HEK293 (cell line): ENCODE measurements at regions not wholly inside any gene's neighbourhood (a gene's known extent, or its start where the extent isn't known, plus 50 kb on each side); places are given as distances from the start of the nearest gene placed in this dataset.

Experiments
- BCL11A ChIP-seq: fragments of 450-650 bp; formaldehyde crosslinking; IDR thresholded peaks from 2 replicates; pipeline ENCODE4 v1.5.1; 2016; ENCODE audit warnings: low read depth, missing biosample characterization, missing genetic modification characterization
- CTCF ChIP-seq: fragments of 450-650 bp; formaldehyde crosslinking; IDR thresholded peaks from 2 replicates; pipeline ENCODE4 v1.5.1; 2016; ENCODE audit warnings: missing biosample characterization, missing genetic modification characterization
- IKZF3 ChIP-seq: fragments of 450-650 bp; IDR thresholded peaks from 2 replicates; pipeline ENCODE4 v1.5.0; 2018; ENCODE audit warnings: missing biosample characterization, mild to moderate bottlenecking, missing genetic modification characterization, moderate library complexity
- SP3 ChIP-seq: fragments of 450-650 bp; formaldehyde crosslinking; IDR thresholded peaks from 2 replicates; pipeline ENCODE4 v1.5.1; 2016; ENCODE audit warnings: missing biosample characterization, missing genetic modification characterization
- WT1 ChIP-seq: fragments of 450-650 bp; formaldehyde crosslinking; IDR thresholded peaks from 2 replicates; pipeline ENCODE4 v1.5.1; 2016; ENCODE audit warnings: missing biosample characterization, missing genetic modification characterization
- ZBTB17 ChIP-seq: fragments of 450-650 bp; formaldehyde crosslinking; IDR thresholded peaks from 2 replicates; pipeline ENCODE4 v1.5.1; 2016; ENCODE audit warnings: missing biosample characterization, missing genetic modification characterization
- ZBTB48 ChIP-seq: fragments of 450-650 bp; formaldehyde crosslinking; IDR thresholded peaks from 2 replicates; pipeline ENCODE4 v1.5.1; 2016; ENCODE audit warnings: missing biosample characterization, missing genetic modification characterization
- ZBTB7A ChIP-seq: fragments of 450-650 bp; formaldehyde crosslinking; IDR thresholded peaks from 2 replicates; pipeline ENCODE4 v1.5.1; 2016; ENCODE audit warnings: low read depth, missing biosample characterization, missing genetic modification characterization
- ZFP41 ChIP-seq: fragments of 450-650 bp; formaldehyde crosslinking; IDR thresholded peaks from 2 replicates; pipeline ENCODE4 v1.5.1; 2016; ENCODE audit warnings: missing biosample characterization, missing genetic modification characterization, borderline replicate concordance
- ZNF10 ChIP-seq: fragments of 450-650 bp; formaldehyde crosslinking; IDR thresholded peaks from 2 replicates; pipeline ENCODE4 v1.5.1; 2017; ENCODE audit warnings: missing biosample characterization, missing genetic modification characterization
- ZNF148 ChIP-seq: fragments of 450-650 bp; formaldehyde crosslinking; IDR thresholded peaks from 2 replicates; pipeline ENCODE4 v1.5.0; 2017; ENCODE audit warnings: missing biosample characterization, missing genetic modification characterization, borderline replicate concordance
- ZNF23 ChIP-seq: fragments of 450-650 bp; formaldehyde crosslinking; IDR thresholded peaks from 2 replicates; pipeline ENCODE4 v1.5.1; 2016; ENCODE audit warnings: missing biosample characterization, missing genetic modification characterization, borderline replicate concordance
- ZNF266 ChIP-seq: fragments of 450-650 bp; formaldehyde crosslinking; IDR thresholded peaks from 2 replicates; pipeline ENCODE4 v1.5.1; 2016; ENCODE audit warnings: missing biosample characterization, missing genetic modification characterization, low read depth
- ZNF350 ChIP-seq: fragments of 450-650 bp; formaldehyde crosslinking; IDR thresholded peaks from 2 replicates; pipeline ENCODE4 v1.5.0; 2017; ENCODE audit warnings: missing biosample characterization, mild to moderate bottlenecking, missing genetic modification characterization
- ZNF394 ChIP-seq: fragments of 450-650 bp; formaldehyde crosslinking; IDR thresholded peaks from 2 replicates; pipeline ENCODE4 v1.5.1; 2016; ENCODE audit warnings: missing biosample characterization, missing genetic modification characterization, mild to moderate bottlenecking, moderate library complexity, borderline replicate concordance
- ZNF544 ChIP-seq: fragments of 450-650 bp; formaldehyde crosslinking; IDR thresholded peaks from 2 replicates; pipeline ENCODE4 v1.5.0; 2017; ENCODE audit warnings: missing biosample characterization, missing genetic modification characterization
- ZNF555 ChIP-seq: fragments of 450-650 bp; formaldehyde crosslinking; conservative IDR thresholded peaks from 2 replicates; pipeline ENCODE4 v1.5.1; 2017; ENCODE audit warnings: missing biosample characterization, mild to moderate bottlenecking, missing genetic modification characterization, inconsistent platforms
- ZNF626 ChIP-seq: fragments of 450-650 bp; sonication (Bioruptor Pico); formaldehyde crosslinking; IDR thresholded peaks from 2 replicates; pipeline ENCODE4 v1.5.1; 2018; ENCODE audit warnings: missing biosample characterization, missing genetic modification characterization, inconsistent platforms
- ZNF654 ChIP-seq: fragments of 450-650 bp; formaldehyde crosslinking; IDR thresholded peaks from 2 replicates; pipeline ENCODE4 v1.5.1; 2016; ENCODE audit warnings: low read depth, missing biosample characterization, missing genetic modification characterization
- ZNF660 ChIP-seq: fragments of 450-650 bp; IDR thresholded peaks from 2 replicates; pipeline ENCODE4 v1.5.1; 2018; ENCODE audit warnings: missing biosample characterization, mild to moderate bottlenecking, missing genetic modification characterization
- ZNF701 ChIP-seq: fragments of 450-650 bp; formaldehyde crosslinking; IDR thresholded peaks from 2 replicates; pipeline ENCODE4 v1.5.1; 2016; ENCODE audit warnings: missing biosample characterization, missing genetic modification characterization
- ZNF76 ChIP-seq: fragments of 450-650 bp; formaldehyde crosslinking; IDR thresholded peaks from 2 replicates; pipeline ENCODE4; 2016; ENCODE audit warnings: low read depth, missing biosample characterization, missing genetic modification characterization, borderline replicate concordance
- ZNF785 ChIP-seq: fragments of 450-650 bp; formaldehyde crosslinking; IDR thresholded peaks from 2 replicates; pipeline ENCODE4 v1.5.1; 2016; ENCODE audit warnings: missing biosample characterization, missing genetic modification characterization
- ZNF792 ChIP-seq: fragments of 450-650 bp; formaldehyde crosslinking; IDR thresholded peaks from 2 replicates; pipeline ENCODE4 v1.5.1; 2016; ENCODE audit warnings: missing biosample characterization, missing genetic modification characterization
- ZNF830 ChIP-seq: fragments of 450-650 bp; IDR thresholded peaks from 2 replicates; pipeline ENCODE4 v1.5.0; 2018; ENCODE audit warnings: missing biosample characterization, missing genetic modification characterization, low read depth, mild to moderate bottlenecking, moderate library complexity
- ZNF843 ChIP-seq: fragments of 450-650 bp; formaldehyde crosslinking; IDR thresholded peaks from 2 replicates; pipeline ENCODE4 v1.5.1; 2016; ENCODE audit warnings: missing biosample characterization, missing genetic modification characterization
- ZSCAN30 ChIP-seq: fragments of 450-650 bp; IDR thresholded peaks from 2 replicates; pipeline ENCODE4 v1.5.1; 2018; ENCODE audit warnings: missing biosample characterization, mild to moderate bottlenecking, missing genetic modification characterization, moderate library complexity
- ZSCAN5A ChIP-seq: fragments of 450-650 bp; formaldehyde crosslinking; IDR thresholded peaks from 2 replicates; pipeline ENCODE4 v1.5.1; 2016; ENCODE audit warnings: missing biosample characterization, missing genetic modification characterization
- TF ChIP-seq, protein P1 (sequence below): fragments of 450-650 bp; formaldehyde crosslinking; IDR thresholded peaks from 2 replicates; pipeline ENCODE4 v1.5.1; 2016; ENCODE audit warnings: missing biosample characterization, missing genetic modification characterization, low read depth
- TF ChIP-seq, protein P2 (sequence below): fragments of 450-650 bp; formaldehyde crosslinking; IDR thresholded peaks from 2 replicates; pipeline ENCODE4 v1.5.1; 2016; ENCODE audit warnings: missing biosample characterization, missing genetic modification characterization

GRCh38 chr2:59301466-59302402 lies 1060.6 kb upstream of the FANCL start (continued):
- no peak for TF ChIP-seq ZNF830
- TF ChIP-seq CTCF (tag by site-specific recombination), result peak; percentile 45; the same call in 1 of the 2 replicates
- TF ChIP-seq, protein P1, sequence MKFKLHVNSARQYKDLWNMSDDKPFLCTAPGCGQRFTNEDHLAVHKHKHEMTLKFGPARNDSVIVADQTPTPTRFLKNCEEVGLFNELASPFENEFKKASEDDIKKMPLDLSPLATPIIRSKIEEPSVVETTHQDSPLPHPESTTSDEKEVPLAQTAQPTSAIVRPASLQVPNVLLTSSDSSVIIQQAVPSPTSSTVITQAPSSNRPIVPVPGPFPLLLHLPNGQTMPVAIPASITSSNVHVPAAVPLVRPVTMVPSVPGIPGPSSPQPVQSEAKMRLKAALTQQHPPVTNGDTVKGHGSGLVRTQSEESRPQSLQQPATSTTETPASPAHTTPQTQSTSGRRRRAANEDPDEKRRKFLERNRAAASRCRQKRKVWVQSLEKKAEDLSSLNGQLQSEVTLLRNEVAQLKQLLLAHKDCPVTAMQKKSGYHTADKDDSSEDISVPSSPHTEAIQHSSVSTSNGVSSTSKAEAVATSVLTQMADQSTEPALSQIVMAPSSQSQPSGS (tag by site-specific recombination), result 0 out of 2 replicates have a peak, but pooled peaks have one; percentile 11
- TF ChIP-seq IKZF3 (tag by site-specific recombination), result no peak
- no peak for TF ChIP-seq ZNF266 (tag by site-specific recombination)
- TF ChIP-seq ZNF701, result no peak
- TF ChIP-seq ZNF350 (tag by site-specific recombination), result no peak
- TF ChIP-seq ZNF626 (tag by site-specific recombination), result no peak
- peak; percentile 54 for TF ChIP-seq ZBTB17 (tag by site-specific recombination)
- no peak for TF ChIP-seq ZSCAN5A (tag by site-specific recombination)
- no peak for TF ChIP-seq ZNF792 (tag by site-specific recombination)
- no peak for TF ChIP-seq ZNF785 (tag by site-specific recombination)
- TF ChIP-seq ZNF843, result no peak
- TF ChIP-seq, protein P2, sequence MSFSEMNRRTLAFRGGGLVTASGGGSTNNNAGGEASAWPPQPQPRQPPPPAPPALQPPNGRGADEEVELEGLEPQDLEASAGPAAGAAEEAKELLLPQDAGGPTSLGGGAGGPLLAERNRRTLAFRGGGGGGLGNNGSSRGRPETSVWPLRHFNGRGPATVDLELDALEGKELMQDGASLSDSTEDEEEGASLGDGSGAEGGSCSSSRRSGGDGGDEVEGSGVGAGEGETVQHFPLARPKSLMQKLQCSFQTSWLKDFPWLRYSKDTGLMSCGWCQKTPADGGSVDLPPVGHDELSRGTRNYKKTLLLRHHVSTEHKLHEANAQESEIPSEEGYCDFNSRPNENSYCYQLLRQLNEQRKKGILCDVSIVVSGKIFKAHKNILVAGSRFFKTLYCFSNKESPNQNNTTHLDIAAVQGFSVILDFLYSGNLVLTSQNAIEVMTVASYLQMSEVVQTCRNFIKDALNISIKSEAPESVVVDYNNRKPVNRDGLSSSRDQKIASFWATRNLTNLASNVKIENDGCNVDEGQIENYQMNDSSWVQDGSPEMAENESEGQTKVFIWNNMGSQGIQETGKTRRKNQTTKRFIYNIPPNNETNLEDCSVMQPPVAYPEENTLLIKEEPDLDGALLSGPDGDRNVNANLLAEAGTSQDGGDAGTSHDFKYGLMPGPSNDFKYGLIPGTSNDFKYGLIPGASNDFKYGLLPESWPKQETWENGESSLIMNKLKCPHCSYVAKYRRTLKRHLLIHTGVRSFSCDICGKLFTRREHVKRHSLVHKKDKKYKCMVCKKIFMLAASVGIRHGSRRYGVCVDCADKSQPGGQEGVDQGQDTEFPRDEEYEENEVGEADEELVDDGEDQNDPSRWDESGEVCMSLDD, result 0 out of 2 replicates have a peak, but pooled peaks have one; percentile 39
- TF ChIP-seq ZNF394, result no peak
- TF ChIP-seq ZNF76 (tag by site-specific recombination), result no peak
- no peak for TF ChIP-seq ZNF148 (tag by site-specific recombination)
- no peak for TF ChIP-seq ZNF555 (tag by site-specific recombination)
- TF ChIP-seq ZNF10, result no peak
- TF ChIP-seq ZNF654 (tag by site-specific recombination), result peak; percentile 71
- TF ChIP-seq ZBTB7A, result no peak
- TF ChIP-seq WT1 (tag by site-specific recombination), result 0 out of 2 replicates have a peak, but pooled peaks have one; percentile 11
- no peak for TF ChIP-seq ZSCAN30 (tag by site-specific recombination)
- TF ChIP-seq ZFP41 (tag by site-specific recombination), result no peak
- 0 out of 2 replicates have a peak, but pooled peaks have one; percentile 16 for TF ChIP-seq SP3 (tag by site-specific recombination)
- TF ChIP-seq ZNF660 (tag by site-specific recombination), result 0 out of 2 replicates have a peak, but pooled peaks have one; percentile 15
- TF ChIP-seq BCL11A, result no peak
- no peak for TF ChIP-seq ZNF544 (tag by site-specific recombination)
- no peak for TF ChIP-seq ZNF23 (tag by site-specific recombination)
- no peak for TF ChIP-seq ZBTB48 (tag by site-specific recombination)
